AML-193 (cell line): ENCODE measurements at regions not wholly inside any gene's neighbourhood (a gene's known extent, or its start where the extent isn't known, plus 50 kb on each side); places are given as distances from the start of the nearest gene placed in this dataset.
"Not testable (repeated sequence)": the region's sequence is repeated elsewhere in the genome, so short reads cannot be mapped to it uniquely, and the experiment has no call there.

Source experiments
- DNase-seq, 2 experiments: peaks; one replicate each; lab custom pipeline; 2025; lab: John Stamatoyannopoulos, UW

DNA sequence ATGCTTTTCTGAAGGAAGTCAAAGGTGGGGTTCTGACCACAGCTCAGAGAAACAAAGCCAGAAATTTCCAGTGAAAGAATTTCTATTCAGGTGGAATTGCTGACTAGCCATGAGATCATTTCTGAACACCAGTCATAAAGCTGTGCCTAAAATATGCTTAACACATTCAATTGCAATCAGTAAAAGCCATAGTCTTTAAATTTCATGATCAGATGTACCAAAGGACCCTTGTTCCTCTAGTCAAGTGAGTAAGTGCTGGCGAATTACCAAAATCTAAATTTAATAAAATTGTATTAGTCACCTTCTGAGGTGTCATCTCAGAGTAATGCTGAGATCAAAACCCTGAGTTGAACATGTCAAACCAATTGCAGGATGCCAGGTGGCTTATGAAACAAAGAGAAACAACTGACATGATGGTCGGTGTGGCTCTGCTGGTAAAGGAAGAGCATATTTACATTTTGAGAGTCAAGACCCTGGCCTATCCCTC, 334.2 kb upstream of the CCNH start:
- no peak for DNase-seq

DNA sequence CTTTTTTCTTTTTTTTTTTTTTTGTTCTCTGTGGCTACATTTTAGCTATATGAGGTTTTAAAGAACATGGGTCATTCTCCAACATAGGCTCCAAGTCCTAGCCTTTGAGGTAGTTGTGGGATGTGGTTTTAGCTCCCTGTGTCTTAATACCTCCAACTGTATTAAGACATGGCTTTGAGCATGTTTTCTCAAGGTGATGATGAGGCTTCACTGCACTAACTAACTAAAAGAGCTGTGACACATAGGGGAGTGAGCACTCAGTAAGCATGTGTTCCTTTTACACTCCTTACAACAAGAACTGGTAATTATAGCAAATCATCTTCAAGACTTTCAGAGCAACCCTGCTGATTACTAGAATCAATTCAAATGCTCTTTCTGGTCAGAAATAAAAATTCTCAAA, 333.6 kb upstream of the CCNH start:
- DNase-seq: no peak

DNA sequence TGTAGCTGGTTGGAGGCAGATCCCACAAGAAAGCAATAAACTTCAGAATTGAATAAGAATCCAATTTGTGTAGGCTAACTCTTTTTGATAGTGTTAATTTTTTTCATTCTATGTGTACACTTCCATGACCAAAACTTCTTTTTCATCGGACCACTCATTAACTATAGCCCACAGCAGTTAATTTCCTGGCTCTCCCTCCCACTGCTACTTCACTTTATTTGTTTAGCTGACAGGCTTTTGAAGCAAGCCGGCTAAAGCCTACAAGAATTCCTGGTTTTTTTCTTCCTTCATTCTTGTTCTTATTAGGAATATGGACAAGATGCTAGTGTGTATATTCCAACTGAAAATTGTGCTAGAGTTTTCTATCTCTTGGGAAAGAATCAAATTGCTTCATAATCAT, 329.2 kb upstream of the CCNH start:
- no peak for DNase-seq

DNA sequence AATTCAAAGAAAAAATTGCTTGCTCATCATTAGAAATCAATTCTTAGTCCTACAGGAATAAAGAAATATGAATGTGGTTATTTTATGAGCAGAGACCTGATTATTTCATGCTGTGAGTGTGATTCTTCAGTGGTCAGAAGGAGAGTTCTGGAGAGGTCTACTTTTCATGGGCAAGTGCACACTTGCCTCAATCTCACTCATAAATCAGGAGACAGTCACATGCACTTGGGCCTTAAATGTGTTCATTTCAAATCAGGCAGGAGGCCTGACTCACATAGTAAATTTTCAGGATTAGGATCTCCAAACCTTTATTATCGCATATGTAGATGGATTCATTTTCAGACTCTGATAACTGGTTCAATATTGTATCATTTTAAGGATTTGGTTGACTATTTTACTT, 323.2 kb upstream of the CCNH start:
- no peak for DNase-seq

DNA sequence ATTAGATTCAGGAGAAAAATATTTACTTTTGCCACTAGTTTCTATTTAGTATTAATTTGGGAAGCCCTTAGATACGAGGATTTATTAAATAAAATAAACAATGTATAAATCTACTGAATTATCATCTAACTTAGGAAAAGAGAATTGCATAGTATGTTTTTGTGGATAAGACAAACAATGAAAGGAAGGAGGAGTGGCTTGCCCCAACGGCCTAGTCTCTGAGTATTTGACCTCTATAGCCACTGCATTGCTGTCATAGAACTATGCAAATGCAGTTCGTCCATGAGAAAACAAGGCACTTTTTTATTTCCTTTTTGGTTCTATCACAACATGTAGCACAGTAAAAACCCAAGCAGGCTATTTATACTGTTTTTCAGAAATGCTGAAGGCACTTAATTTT, 321.2 kb upstream of the CCNH start:
- no peak for DNase-seq

DNA sequence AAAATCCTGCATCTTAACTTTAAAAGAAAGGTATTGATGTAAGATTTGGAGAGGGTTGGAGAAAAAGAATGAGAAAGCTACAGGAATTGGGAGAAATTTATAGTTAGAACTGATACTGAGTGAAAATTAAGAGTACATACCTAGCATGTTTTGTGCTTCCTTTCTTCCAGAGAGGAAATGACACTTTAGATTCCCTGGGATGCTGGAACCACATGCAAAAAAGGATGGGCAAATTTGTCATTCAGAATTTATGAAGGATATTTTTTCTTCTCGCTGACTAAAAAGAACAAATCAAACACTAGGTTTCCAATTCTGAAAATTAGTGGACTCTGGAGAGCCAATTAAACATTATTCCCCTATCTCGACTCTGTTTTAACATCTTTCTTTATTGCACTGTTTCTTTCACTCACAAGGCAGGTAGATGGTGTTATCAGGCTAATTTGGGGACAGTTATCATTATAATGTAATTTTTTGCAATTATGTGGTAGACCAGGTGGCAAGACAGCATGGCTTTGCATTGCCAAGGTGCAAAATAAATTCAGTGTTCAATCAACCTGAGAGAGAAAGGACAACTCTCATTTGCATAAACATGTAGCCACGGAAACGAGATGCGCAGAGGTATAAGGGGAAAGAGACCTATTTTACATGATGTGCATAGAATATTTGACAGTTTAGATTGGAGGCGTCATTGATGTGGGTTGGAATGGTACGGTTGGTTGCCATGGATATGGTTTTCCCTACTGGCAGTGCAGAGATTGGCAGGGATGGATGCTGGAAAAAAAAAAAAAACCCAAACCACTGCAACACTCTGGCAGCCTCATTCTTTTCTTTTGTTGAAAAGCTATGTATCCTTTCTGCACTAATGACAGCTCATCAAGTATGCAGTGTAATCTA, 320.4 kb upstream of the CCNH start:
- no peak for DNase-seq

DNA sequence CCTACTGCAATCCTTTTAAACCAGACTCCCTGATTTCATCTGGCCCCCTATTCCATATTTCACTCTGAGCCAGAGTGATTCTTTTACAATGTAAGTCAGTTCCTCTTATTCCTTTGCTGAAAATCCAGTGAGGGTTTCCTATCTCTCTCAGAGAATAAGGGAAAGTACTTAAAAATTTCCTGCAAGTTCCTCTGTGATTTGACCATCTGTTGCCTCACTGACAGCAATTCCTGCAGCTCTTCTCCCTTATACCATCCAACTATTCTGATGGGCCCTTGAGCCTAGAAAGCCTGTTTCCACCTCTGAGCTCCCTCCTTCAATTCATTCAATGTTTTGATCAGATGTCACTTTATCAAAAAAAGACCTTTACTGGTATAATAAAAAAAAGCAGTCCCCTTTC, 317.1 kb upstream of the CCNH start:
- DNase-seq: no peak

DNA sequence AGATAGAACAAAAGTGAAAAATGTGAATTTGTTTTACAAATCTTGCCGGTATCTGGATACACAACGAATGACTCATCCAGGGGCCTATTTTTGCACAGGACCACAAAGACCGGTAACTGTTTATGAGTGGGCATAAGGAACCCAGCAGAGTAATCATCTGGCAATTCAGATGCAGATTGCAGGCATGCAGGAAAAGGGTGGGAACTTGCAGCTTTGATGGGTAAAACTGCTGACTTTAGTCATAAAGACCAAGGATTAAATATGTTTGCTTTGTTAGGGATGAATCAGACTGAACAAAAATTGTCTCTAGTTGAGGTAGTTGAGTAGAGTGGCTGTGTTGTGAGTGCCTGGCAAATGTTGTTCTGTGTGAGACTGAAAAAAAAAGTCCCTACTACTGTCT, 309.6 kb upstream of the CCNH start:
- DNase-seq: no peak

DNA sequence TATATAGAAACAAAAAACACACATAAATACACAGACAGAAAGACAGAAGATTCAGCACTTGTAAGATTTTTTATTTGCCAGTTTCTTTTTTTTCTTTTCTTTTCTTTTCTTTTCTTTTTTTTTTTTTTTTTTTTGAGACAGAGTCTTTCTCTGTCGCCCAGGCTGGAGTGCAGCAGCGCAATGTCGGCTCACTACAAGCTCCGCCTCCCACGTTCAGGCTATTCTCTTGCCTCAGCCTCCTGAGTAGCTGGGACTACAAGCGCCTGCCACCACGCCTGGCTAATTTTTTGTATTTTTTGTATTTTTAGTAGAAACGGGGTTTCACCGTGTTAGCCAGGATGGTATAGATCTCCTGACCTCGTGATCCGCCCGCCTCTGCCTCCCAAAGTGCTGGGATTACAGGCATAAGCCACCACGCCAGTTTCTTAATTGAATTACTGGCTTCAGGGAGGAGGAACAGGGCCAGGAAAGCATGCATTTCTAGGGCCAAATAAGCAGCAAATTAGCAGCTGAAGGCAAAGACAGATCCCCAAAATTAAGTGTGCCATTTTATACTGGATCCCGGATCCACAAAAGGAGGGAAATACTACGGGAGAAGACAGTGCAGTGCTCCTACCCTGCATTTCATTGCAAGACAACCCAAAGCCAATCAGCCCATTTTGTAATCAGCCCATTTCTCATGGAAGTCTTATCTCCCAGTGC, 305.6 kb upstream of the CCNH start:
- not testable (repeated sequence) for DNase-seq

DNA sequence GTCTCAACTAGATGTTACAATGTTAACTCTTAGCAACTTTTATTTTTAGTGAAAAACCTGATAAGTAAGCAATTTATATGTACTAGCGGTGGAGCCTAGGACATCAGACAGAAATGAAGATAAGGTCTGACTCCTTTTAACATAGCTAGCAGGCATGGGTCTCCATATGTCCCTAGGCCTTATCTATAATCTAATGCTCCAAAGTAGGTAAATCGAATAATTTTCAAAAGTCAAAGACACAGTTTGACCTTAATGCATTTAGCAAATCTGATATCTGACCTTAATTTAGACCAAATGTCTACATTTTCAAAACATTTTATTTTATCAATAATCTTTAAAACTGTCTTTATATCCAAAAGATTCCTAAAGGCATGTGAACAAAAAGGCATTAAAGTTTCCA, 305.0 kb upstream of the CCNH start:
- DNase-seq: no peak

DNA sequence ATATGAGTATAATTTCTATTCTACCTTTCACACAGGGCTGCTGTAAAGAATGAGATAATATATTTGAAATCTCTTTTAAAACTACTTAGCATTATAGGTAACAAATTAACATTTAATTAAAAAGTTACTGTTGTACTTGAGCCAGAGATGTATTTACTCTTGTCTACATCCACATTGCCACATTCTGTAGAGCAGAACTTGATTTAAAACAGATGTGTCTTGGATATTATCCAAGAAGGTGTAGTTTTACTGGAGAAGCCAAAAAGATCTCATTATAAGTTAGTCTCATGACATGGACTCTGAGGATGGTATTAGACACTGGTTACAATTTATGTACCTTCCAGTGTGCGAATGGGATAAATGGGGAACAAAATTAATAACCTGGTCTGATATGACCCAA, 293.1 kb upstream of the CCNH start:
- DNase-seq: no peak

DNA sequence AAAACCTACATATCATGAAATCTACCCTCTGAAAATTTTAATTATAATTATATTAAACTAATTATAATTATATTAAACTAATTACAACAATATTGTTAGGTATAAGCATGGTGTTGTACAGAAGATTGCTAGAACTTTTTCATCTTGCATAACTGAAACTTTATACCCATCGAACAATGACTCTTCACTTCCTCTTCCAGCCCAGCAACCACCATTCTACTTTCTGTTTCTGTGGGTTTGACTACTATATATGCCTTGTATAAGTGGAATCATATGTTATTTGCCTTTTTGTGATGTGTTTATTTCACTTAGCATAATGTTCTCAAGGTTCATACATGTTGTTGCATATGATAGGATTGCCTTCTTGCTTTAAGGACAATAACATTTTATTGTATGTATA, 274.2 kb upstream of the CCNH start:
- DNase-seq: no peak

DNA sequence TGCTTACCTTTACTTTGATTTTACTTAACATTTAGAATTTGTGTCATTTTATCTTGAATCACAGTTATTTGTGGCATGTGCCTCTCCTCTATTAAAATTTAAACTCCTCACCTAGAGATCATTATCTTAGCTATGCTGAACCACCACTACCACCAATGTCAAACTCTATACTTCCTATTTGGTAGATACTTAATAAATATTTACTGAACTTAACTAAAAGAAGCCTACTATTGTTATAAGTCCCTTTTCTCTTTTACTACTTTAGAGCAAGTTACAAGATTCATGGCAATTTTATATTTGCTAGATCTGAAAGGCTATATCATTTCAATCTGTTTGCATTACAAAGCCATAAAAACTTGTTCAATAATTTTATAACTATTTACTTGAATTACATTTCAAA, 273.3 kb upstream of the CCNH start:
- no peak for DNase-seq

DNA sequence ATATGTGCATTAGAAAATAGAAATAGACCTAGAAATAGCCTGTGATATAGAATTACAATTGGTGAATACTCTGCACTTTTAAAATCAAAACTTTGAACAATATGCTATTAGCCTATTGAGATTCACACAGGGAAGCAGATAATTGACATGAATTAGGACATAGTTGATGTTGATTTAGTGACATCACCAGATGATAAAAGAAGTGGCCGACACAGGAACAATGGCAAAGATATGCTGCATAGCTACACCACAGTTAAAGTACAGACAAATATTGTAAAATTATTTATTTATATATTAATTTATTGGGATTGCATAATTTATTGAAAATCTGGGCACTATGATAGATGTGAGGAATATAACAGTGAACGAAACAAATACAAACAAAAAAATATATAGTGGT, 261.5 kb upstream of the CCNH start:
- DNase-seq: no peak

DNA sequence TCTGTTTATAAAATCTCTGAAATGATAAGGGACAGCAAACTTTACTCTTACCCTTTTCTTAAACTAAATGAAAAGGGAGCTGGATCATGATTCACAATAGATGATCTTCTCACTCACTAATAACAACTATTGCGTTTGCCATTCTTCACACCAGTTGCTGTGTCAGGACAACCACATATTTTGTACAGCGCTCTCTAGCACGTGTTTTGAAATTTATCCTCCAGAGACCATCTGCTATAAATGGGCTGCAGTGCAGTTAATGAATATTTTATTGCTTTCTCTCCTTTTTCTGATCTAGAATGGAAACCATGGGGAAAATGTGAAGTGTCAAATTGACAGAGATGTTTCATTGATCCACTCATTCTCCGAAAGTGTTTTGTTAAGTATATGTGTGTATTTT, 258.4 kb upstream of the CCNH start:
- DNase-seq: no peak

DNA sequence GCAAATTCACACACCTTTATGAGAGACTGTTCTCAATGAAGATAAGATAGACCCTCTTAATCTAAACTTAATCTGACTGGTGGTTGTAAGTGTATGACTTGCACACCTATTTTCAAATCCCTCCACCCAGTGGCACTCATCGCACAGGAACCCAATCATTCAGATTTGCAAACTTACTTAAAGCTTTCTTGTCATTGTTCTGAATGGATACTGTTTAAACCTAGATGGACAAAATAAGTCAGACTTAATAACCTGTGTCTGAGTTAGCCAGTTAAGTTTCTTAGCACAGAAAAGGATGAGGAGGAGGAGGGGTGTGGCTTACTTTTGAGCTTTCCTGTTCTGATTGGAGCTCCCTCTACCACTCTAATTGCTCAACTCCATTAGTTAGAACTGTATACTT, 252.4 kb upstream of the CCNH start:
- no peak for DNase-seq

DNA sequence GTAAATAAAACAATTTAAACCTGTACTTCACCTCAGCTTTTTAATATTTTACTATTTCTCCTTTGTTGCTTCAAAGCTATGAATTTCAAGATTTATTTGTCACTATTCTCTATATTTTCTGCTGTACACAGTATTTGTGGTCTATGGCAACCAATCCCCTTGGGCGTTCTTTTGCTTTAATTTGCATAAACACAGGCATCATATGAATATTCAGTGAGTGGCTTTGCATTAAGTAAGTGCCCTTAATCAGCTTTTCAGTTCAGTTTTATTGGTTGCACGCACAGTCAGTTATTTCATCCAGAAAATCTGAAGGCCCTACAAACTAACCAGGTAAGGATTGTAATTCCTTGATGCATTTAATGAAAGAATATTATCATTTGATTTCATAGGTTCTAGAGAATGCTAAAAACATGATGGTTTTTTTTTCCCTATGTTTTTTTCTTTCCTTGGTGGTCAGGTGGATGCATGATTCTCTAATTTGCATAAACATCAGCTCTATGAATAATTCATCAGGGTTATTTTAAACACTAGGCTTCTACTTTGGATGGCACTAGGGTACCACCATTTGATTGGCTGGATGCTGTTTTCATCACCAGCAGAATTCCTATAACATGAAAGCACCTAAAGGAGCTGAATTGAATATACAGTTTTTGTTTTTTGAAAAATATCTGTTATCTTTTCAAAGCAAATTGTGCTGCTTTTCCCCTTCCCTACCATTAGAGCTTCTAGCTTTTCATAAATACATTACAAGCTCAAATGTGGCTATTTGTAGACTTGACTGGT, 249.2 kb upstream of the CCNH start:
- no peak for DNase-seq

DNA sequence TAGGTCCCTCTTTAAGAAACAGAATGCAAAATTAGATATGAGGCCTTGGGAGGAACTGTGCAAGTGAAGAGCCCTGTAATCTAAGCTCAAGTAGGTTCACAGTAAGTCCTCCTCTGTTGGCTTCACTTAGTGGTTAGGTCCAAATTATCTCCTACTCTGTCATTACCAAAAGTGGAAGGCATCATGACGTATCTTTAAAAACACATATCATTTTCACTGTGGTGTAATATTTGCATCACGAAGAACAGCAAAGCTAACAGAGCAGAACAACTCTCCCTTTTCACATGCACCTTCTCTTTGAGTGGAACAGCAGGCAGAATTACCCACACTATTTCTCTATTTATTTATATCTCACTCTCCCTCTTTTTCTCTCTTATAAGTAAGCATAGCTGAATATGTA, 240.5 kb upstream of the CCNH start:
- DNase-seq: no peak

DNA sequence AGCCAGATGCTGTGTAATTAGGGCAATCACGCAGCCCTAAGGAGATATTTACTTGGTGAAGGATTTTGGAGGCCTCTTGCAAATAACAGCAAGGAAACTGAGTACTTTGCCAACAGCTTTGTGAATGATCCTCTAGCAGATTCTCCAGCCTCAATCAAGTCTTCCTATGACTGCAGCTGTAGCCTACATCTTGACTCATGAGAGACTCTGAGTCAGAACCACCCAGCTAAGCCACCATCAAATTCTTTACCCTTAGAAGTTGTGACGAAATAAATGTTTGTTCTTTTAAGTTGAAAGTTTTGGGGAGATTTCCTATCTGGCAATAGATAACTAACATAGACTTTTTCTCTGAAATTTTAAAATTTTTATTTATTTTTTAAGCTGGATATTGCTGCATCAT, 237.6 kb upstream of the CCNH start:
- no peak for DNase-seq

DNA sequence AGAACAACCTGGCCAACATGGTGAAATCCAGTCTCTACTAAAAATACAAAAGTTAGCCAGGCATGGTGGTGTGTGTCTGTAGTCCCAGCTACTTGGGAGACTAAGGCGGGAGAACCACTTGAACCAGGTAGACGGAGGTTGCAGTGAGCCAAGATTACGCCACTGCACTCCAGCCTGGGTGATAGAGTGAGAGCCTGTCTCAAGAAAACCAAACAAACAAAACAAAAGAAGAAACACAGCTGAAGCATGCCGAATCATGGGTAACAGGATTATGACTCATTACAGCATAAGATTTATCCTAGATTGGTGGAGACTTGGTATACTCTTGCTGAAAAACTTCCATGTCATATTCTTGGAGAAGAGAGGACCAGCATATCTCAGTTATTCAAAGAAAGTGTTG, 236.7 kb upstream of the CCNH start:
- no peak for DNase-seq

DNA sequence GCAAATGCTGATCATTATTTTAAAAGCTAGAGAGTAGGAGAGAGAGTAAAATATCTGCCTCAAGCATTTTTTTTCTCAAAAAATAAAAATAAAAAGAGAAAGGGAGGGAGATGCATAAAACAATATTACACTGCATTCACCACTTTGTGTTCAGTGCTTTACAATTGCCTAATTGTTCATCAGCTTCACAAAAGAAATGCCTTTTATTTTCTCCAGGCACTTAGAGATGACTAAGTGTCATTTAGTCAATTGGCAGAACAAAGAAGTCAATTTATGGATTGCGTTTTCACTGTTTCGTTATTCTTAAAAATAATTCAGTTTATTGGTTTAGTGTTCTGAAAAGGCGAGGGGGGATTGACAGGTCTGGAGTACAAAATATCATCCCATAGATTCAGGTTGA, 232.5 kb upstream of the CCNH start:
- no peak for DNase-seq

DNA sequence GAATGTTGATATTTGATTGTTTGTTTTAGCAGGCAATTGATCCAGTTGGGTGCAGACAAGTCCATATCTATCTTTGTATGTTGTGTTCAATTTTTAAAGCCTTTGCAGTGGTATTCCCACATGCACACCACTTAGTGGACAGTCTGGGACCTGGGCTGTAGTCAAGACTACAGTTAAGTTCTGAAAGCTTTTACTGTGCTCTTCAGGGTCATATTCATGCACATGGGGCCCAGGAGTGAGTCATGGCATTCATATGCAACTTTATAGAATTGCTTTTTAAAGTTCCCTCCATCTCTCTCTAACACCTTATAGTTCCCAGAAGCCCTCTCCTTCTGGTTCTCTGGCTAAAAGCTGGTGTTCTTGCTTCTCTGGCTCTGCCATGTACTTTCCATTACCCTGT, 228.2 kb upstream of the CCNH start:
- DNase-seq: no peak

DNA sequence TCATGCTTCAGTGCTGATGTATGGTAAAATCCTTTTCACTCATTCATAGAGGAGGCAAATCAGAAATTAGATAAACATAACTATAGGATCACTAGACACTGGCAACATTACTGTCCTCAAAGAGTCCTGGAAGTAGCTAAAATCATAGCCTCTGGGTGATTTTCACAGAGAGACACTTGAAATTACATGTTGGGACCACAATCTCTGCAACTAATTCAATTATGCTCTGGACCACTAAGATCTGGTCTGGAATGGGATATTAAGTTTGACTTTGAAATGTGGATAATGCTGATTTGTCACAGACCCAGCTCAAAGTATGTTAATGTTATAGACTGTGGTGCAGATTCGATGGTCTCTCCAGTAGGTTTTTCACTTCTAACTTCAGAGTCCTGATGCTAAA, 214.6 kb upstream of the CCNH start:
- DNase-seq: no peak
